Limb (tissue), 2 donors: ENCODE measurements at regions not wholly inside any gene's neighbourhood (a gene's known extent, or its start where the extent isn't known, plus 50 kb on each side); places are given as distances from the start of the nearest gene placed in this dataset.

Experiments
- DNase-seq, 2 donors: peaks; one replicate each; pipeline ENCODE4 v3.0.0-alpha.2; 2016; ENCODE audit errors: extremely low spot score in 2 of 2

GRCh38 chr14:40004871-40005500 is 572.8 kb upstream of the FBXO33 start:
- DNase-seq: no peak

DNA sequence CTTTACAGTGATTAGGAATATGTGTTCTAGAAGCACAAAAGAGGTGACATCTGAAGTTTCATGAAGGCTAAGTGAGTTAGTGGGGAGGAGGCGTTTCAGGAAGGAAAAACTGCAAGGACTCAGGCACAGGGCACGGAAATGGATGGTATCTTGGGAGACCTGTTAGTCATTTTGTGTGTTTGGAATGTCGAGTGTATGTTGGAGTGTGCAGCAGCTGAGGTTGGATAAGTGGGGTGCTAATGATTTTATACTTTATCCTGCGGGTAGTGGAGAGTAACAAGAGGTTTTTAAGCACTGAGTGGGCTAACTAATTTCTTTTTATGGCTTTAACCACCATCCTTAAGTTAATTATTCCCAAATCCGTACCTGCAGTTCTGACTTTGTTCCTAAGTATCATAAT is 571.5 kb upstream of the FBXO33 start:
- DNase-seq: no peak

- DNase-seq: no peak
These were observed 566.6 kb upstream of the FBXO33 start for GRCh38 chr14:39998854-39999253.

DNA sequence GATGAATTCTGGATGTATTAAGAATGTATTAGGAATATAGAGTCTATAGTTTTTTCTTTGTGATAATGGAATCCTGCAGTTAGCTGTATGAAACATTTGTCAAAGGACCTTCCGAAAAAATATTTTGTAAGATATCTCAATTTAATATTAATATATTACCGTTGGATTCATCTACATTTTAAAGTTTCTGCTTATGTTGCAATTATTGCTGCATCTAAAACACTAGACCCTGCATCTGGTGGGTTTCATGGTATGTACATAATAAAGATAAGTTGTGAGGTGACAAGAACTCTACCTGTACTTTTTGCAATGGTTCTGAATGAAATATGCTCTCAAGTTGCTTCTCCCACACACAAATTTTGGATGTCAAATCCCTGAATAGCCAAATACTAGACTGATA is 565.9 kb upstream of the FBXO33 start:
- DNase-seq: no peak

DNA sequence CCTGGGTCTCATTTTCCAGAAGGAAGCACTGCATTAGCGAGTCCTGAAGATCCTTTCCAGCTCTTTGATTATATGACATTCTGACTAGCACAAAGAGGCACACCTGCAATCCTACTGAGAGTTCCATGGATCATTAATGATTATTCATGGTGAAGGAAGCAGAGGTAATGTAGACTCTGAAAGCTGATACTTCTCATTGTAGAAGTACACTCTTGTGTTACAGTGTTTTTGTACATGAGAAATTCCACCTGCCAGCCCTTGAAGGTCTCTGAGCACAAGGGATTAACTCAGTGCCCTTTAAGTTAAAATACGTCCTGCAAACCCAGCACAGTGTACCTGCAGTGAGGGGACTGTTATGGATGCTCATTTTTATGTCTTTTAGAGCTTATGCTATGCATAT is 558.8 kb upstream of the FBXO33 start:
- DNase-seq: no peak

GRCh38 chr14:39988939-39989338 is 556.7 kb upstream of the FBXO33 start:
- peak in 1 of 2 donors; percentile 64 for DNase-seq

GRCh38 chr14:39984323-39984722 is 552.1 kb upstream of the FBXO33 start:
- no peak for DNase-seq

DNA sequence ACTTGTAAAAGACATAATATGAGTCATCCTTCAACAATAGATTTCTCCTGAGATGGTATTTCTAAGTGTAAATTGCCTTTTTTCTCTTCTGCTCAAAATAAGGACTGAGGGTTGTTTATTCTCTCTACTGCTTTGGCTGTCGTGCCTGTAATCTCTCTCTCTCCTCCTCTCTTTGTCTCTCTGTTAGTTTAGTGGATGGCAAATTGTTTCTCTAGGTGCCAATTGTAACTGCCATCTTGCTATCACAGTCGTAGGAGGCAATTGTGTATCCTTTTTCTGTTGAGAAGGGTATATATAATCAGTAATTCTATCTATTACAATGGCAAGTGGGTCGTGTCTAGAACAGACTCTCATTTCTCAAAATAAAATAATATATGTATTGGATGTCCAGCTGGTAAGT is 545.0 kb upstream of the FBXO33 start:
- DNase-seq: no peak

DNA sequence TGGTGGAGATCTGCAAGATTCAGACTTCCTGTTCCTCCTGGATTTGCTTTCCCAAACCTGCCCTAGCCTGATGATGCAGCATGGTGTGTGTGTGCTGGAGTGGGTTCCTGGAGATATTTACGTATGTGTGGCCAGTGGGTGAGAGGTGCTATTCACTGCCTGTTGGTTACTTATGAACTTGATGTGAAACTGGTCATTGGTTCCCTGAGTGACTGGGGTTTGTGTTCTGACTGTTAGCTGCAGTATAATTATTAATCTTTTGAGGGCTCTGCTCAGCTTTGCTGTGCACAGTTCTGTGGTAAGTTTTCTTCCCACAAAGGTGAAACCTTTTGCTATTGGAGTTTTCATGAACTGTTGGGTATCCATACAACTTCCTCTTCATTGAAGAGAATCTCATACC is 541.8 kb upstream of the FBXO33 start:
- no peak for DNase-seq

- no peak for DNase-seq
These were observed 540.5 kb upstream of the FBXO33 start for GRCh38 chr14:39972704-39973103.

DNA sequence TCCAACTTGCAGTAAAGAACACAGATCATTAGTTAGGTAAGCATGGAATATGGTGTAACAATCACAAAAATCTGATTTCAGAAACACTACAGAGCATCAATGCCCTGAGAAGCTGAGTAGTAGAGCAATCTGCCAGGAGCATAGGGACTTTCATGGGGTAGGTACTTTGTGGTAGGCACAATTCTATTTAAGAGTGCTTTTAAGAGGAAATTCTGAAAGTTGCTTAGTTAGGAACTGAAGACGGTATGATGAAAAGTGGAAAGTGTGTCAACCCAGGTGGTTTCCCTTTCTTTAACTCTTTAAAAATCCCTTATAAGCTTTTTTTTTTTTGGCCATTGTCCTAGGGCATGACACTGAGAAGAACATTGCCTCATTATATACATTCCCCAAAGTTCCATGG is 535.7 kb upstream of the FBXO33 start:
- DNase-seq: no peak

GRCh38 chr14:39957987-39958386 is 525.8 kb upstream of the FBXO33 start:
- DNase-seq: no peak

GRCh38 chr14:39957290-39957689 is 525.1 kb upstream of the FBXO33 start:
- no peak for DNase-seq

DNA sequence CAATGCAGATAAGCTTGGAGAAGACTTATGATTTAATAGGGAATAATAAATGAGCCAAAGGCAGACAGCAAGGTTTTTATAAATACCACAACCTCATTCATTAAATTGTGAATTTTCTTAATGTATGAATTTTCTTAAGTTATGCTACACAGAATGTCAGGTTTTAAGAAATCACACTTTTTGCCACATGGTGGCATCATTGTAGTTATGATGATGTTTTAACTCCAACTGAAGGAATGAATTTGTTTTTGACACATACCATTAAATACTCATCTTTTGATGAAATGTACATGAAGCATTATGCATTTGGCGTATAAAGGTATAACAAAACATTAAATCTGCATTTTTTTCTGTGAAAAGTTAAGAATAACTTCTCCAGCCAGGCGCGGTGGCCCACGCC is 524.1 kb upstream of the FBXO33 start:
- DNase-seq: no peak

GRCh38 chr14:39948235-39948634 is 516.0 kb upstream of the FBXO33 start:
- DNase-seq: no peak

- no peak for DNase-seq
These were observed 514.6 kb upstream of the FBXO33 start for GRCh38 chr14:39946807-39947206.

DNA sequence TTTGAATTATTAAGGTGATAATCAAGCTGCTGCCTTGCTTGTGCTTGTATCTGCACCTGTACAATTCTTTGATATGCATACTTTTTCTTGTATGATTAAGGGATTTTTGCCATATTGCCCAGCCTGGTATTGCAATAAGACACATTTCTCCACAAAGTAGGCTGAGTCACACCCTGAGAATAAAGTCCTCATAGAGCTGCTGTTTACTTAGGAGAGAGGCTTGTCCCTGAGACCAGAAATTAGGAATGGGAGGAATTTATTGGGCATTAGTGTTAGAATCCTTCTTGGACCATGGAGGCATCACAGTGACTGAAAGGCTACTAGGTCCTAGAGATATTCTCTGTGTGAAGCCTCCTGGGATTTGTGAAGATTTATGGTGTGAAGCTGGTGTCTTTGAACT is 506.8 kb upstream of the FBXO33 start:
- no peak for DNase-seq

DNA sequence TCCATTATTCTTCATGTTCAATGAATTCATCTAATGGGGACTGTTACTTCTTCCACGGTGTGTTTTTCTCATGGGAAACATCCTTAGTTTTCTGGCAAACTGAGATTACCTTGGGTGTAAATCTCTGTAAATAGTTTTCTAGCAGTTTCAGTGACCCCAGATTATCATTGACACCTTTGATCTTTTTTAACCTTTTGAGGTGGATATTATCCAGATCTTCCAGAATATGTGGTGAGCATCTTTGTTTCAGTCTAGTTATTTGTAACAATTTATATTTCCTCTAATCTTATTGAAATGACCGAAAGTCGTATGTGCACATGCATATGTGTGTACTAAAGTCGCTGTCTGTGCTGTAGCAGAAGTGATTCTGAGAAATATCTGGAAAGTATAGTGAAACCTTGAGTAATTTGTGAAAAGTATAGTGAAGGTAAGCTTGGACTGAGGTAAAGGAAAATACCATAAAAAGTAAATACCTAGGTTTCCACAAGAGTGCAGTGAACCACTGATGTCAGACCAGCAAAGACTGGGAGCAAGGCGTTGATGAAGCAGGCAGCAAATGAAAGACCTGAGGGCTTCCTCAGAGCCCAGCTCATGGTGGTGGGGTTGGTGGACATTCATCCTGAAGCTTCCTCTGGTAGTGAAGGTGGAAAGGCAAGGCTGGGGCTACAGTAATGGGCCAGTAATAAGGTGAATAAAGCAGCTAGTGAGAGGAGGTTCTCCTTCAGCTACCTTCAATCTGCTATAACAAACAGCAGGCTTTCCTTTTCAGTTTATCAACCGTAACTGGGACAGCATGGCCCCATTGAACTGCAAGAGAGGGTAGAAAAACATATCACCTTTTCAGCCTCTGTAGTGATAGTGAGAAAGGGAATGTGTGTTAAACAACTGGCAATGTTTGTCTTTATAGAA is 480.2 kb upstream of the FBXO33 start:
- DNase-seq: no peak

DNA sequence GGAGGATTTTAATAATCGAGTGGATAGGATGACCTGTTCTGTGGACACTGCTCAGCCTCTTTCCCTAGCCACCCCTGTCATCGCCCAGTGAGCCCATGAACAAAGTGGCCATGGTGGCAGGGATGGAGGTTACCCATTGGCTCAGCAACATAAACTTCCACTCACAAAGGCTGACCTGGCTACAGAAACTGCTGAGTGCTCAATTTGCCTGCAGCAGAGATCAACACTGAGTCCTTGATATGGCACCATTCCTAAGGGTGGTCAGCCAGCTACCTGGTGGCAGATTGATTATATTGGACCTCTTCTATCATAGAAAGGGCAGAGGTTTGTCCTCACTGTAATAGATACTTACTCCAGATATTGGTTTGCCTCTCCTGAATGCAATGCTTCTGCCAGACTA is 465.4 kb upstream of the FBXO33 start:
- DNase-seq: no peak

GRCh38 chr14:39890026-39890425 is 457.8 kb upstream of the FBXO33 start:
- DNase-seq: no peak

GRCh38 chr14:39884091-39884490 is 451.9 kb upstream of the FBXO33 start:
- DNase-seq: no peak

GRCh38 chr14:39880965-39881364 is 448.7 kb upstream of the FBXO33 start:
- DNase-seq: no peak

- DNase-seq: no peak
These were observed 448.0 kb upstream of the FBXO33 start for GRCh38 chr14:39880106-39880695.
